Panc1 (cell line): ENCODE measurements at regions not wholly inside any gene's neighbourhood (a gene's known extent, or its start where the extent isn't known, plus 50 kb on each side); places are given as distances from the start of the nearest gene placed in this dataset.

Experiments used
- ATAC-seq: fragments of 200-7000 bp; cut with Tn5 transposase; 2 replicates; pipeline ENCODE4 v1.9.1; 2020; ENCODE audit warnings: mild to moderate bottlenecking, moderate library complexity
- BruUV-seq: library from RNA; stranded (reverse); fragments of 400-500 nt; replicated peaks from 2 replicates; lab custom pipeline; 2021; lab: Mats Ljungman, UMichigan
- CTCF ChIA-PET: fragments of 300-600 bp; sonication (Branson Sonifier 250); formaldehyde crosslinking; loops from one replicate; lab custom pipeline; 2022; ENCODE audit warnings: antibody characterized with exemption; lab: Charles Lee
- POLR2A ChIA-PET: fragments of 300-600 bp; sonication (Branson Sonifier 250); formaldehyde crosslinking; loops from one replicate; lab custom pipeline; 2022; ENCODE audit warnings: antibody characterized with exemption; lab: Charles Lee
- DNase-seq: peaks from one replicate; pipeline ENCODE4 v3.0.0-alpha.2; 2010; ENCODE audit warnings: low read depth, low spot score
- H3K27ac ChIP-seq: 2 replicates; pipeline ENCODE4 v1.5.1; 2011; ENCODE audit warnings: mild to moderate bottlenecking, low read length, inconsistent platforms
- H3K27me3 ChIP-seq: fragments of 200-500 bp; sonication (Bioruptor generic); 2 replicates; pipeline ENCODE4 v1.6.0; 2014; ENCODE audit warnings: low read length, inconsistent platforms; ENCODE audit not compliant: control insufficient read depth, insufficient read depth
- H3K36me3 ChIP-seq: fragments of 200-500 bp; sonication (Bioruptor generic); 2 replicates; pipeline ENCODE4 v1.5.1; 2014; ENCODE audit warnings: inconsistent platforms, mild to moderate bottlenecking, low read length, moderate library complexity; ENCODE audit not compliant: control insufficient read depth, insufficient read depth
- H3K4me1 ChIP-seq: 2 replicates; pipeline ENCODE4 v1.5.1; 2011; ENCODE audit warnings: inconsistent platforms, mild to moderate bottlenecking, low read length, moderate library complexity; ENCODE audit not compliant: control insufficient read depth, insufficient read depth
- H3K4me3 ChIP-seq, 2 experiments: 2 replicates each; pipeline ENCODE4 v1.5.1; 2011 to 2012; ENCODE audit warnings: low read depth in 2 of 2, low read length in 2 of 2, mild to moderate bottlenecking in 2 of 2, inconsistent platforms in 1 of 2, moderate library complexity in 1 of 2
- H3K9me3 ChIP-seq: fragments of 200-500 bp; sonication (Bioruptor generic); 2 replicates; pipeline ENCODE4 v1.5.1; 2014; ENCODE audit warnings: low read depth, mild to moderate bottlenecking, inconsistent platforms, low read length, moderate library complexity; ENCODE audit not compliant: control insufficient read depth, insufficient read depth
- CTCF ChIP-seq: fragments of 450-650 bp; IDR thresholded peaks from 2 replicates; pipeline ENCODE4 v1.5.1; 2017; ENCODE audit warnings: mild to moderate bottlenecking
- POLR2AphosphoS5 ChIP-seq: IDR thresholded peaks from 2 replicates; pipeline ENCODE4 v1.6.1; 2012; ENCODE audit warnings: mild to moderate bottlenecking, low read depth, low read length, moderate library complexity
- REST ChIP-seq, 2 experiments: IDR thresholded peaks; 2 replicates each; pipeline ENCODE4 v1.6.1; 2011 to 2012; ENCODE audit warnings: low read depth in 2 of 2, control low read depth in 1 of 2, low read length in 1 of 2, mild to moderate bottlenecking in 1 of 2, moderate library complexity in 1 of 2; ENCODE audit not compliant: insufficient read depth in 1 of 2
- SIN3A ChIP-seq: IDR thresholded peaks from 2 replicates; pipeline ENCODE4 v1.6.1; 2012; ENCODE audit warnings: low read depth, mild to moderate bottlenecking, low read length, moderate library complexity, borderline replicate concordance; ENCODE audit not compliant: insufficient read depth
- TCF7L2 ChIP-seq: IDR thresholded peaks from 2 replicates; pipeline ENCODE4 v1.6.1; 2011; ENCODE audit warnings: mild to moderate bottlenecking, low read depth, low read length, inconsistent platforms
- in situ Hi-C: cut with HindIII; loops from 2 replicates; pipeline ENCODE4 v1.10.0; 2016; ENCODE audit warnings: low sequenced_read_pairs, low pct_unique_long_range_greater_than_20kb
- intact Hi-C: fragments of 100-400 bp; cut with micrococcal nuclease; formaldehyde crosslinking; loops from one replicate; pipeline ENCODE4 v1.10.0; 2022; ENCODE audit not compliant: unreplicated experiment

DNA sequence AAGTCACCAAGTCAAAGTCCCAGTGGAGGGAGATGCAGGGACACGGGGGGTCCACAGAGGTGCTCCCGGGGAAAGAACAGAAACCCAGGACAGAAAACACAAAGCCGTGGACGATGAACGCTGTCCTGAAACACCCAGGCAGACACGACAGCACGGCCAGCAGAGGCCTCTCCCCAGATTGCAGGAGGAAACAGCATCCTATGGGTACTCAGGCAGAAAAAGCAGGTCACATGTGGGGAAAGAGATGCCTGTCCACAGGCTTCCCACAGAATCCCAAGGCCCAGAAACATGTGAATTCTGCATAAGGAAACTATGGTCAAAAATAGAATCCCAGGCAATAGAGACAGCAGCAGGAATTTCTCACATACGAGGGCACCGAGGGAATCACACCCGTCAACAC lies 53.6 kb upstream of the ADGRA1 start:
- Histone ChIP-seq H3K4me3 (no peak overlapping the region), H3K9me3 (no peaks in the 10 kb centered on the region), H3K27ac (no peak overlapping the region), H3K27me3 (peaks cover 19% of the 10 kb centered on the region), H3K36me3 (no peaks in the 10 kb centered on the region), H3K4me1 (no peaks in the 10 kb centered on the region)
- ATAC-seq (no peak), DNase-seq (no peak)
- intact Hi-C loops, result no loop called here
- in situ Hi-C loops, result no loop called here
- TF ChIP-seq SIN3A, result no peak
- no peak for TF ChIP-seq CTCF
- TF ChIP-seq REST (IDR thresholded peaks at IDR 0.05; ENCODE audit: insufficient read depth in 1 of 2, low read depth in 2 of 2, low read length in 1 of 2), result no peak
- no peak for TF ChIP-seq TCF7L2
- no peak for TF ChIP-seq POLR2AphosphoS5
- BruUV-seq, result no TSS peak
- POLR2A ChIA-PET, result no interaction called here
- CTCF ChIA-PET, result no interaction called here

DNA sequence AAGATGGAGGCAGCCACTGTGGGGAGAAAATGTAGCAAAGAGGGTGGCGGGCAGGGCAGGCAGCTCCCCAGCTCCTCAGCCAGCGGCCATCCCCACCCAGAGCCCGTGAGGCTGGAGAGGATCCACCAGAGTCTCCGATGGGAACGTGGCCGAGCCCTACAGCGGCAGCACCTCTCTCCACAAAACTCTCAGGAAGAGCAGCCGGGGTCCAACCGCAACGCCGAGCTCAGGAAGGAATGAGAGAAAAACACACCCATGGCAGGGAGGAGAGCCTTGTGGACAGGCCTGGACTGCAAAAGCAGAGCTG lies 54.0 kb upstream of the ADGRA1 start:
- POLR2A ChIA-PET, result no interaction called here
- BruUV-seq, result no TSS peak
- intact Hi-C loops, result no loop called here
- ATAC-seq, result no peak
- H3K36me3 ChIP-seq, result no peaks in the 10 kb centered on the region
- CTCF ChIA-PET, result no interaction called here
- no peak for DNase-seq
- H3K9me3 ChIP-seq, result no peaks in the 10 kb centered on the region
- no peak for TF ChIP-seq SIN3A
- TF ChIP-seq CTCF, result no peak
- TF ChIP-seq TCF7L2, result no peak
- TF ChIP-seq REST (IDR thresholded peaks at IDR 0.05; ENCODE audit: insufficient read depth in 1 of 2, low read depth in 2 of 2, low read length in 1 of 2), result no peak
- TF ChIP-seq POLR2AphosphoS5, result no peak
- H3K4me1 ChIP-seq, result no peaks in the 10 kb centered on the region
- H3K27ac ChIP-seq, result no peak overlapping the region
- in situ Hi-C loops, result no loop called here
- no peak overlapping the region for H3K4me3 ChIP-seq
- H3K27me3 ChIP-seq, result peaks cover 22% of the 10 kb centered on the region
